Stimulated activated memory B cell treated with anti-CD40 and anti-IgM and Interleukin-4, amounts not matched to agents 10 μg/mL and 1 μg/mL and 100 μg/mL, for 72 hours (primary cell): ENCODE measurements at regions not wholly inside any gene's neighbourhood (a gene's known extent, or its start where the extent isn't known, plus 50 kb on each side); places are given as distances from the start of the nearest gene placed in this dataset.

Source experiments
- ATAC-seq: fragments of 150-1000 bp; cut with Tn5 transposase; 2 replicates; pipeline ENCODE4 v1.10.0; 2021
- H3K27ac Mint-ChIP-seq: one replicate; pipeline ENCODE4 v1.8.0; 2022; ENCODE audit warnings: mild to moderate bottlenecking, mixed read lengths
- H3K27me3 Mint-ChIP-seq: one replicate; pipeline ENCODE4 v1.8.0; 2022; ENCODE audit warnings: mixed read lengths
- H3K36me3 Mint-ChIP-seq: one replicate; pipeline ENCODE4 v1.8.0; 2022; ENCODE audit warnings: mixed read lengths
- H3K4me1 Mint-ChIP-seq: one replicate; pipeline ENCODE4 v1.8.0; 2022; ENCODE audit warnings: mixed read lengths
- H3K4me3 Mint-ChIP-seq: one replicate; pipeline ENCODE4 v1.8.0; 2022; ENCODE audit warnings: mild to moderate bottlenecking, moderate library complexity, mixed read lengths
- H3K9me3 Mint-ChIP-seq: one replicate; pipeline ENCODE4 v1.8.0; 2022; ENCODE audit warnings: mixed read lengths

- Mint-ChIP-seq H3K4me3 (no peak overlapping the region), H3K9me3 (no peaks in the 10 kb centered on the region), H3K4me1 (no peaks in the 10 kb centered on the region), H3K27me3 (peaks cover 15% of the 10 kb centered on the region), H3K27ac (no peak overlapping the region), H3K36me3 (no peaks in the 10 kb centered on the region)
- ATAC-seq: no peak
Measured at GRCh38 chr3:68045976-68046375, 391.6 kb upstream of the SUCLG2 start.

- H3K4me3 Mint-ChIP-seq: no peak overlapping the region
- H3K9me3 Mint-ChIP-seq: no peaks in the 10 kb centered on the region
- no peak for ATAC-seq
- no peaks in the 10 kb centered on the region for H3K4me1 Mint-ChIP-seq
- H3K27ac Mint-ChIP-seq: no peak overlapping the region
- H3K36me3 Mint-ChIP-seq: no peaks in the 10 kb centered on the region
- no peaks in the 10 kb centered on the region for H3K27me3 Mint-ChIP-seq
Measured at GRCh38 chr3:68033867-68034266, 379.5 kb upstream of the SUCLG2 start.

- H3K9me3 Mint-ChIP-seq: no peaks in the 10 kb centered on the region
- ATAC-seq: no peak
- no peak overlapping the region for H3K27ac Mint-ChIP-seq
- no peaks in the 10 kb centered on the region for H3K27me3 Mint-ChIP-seq
- H3K36me3 Mint-ChIP-seq: no peaks in the 10 kb centered on the region
- H3K4me3 Mint-ChIP-seq: no peak overlapping the region
- no peaks in the 10 kb centered on the region for H3K4me1 Mint-ChIP-seq
Measured at GRCh38 chr3:68032209-68032608, 377.8 kb upstream of the SUCLG2 start.

- Mint-ChIP-seq H3K4me3 (no peak overlapping the region), H3K36me3 (no peaks in the 10 kb centered on the region), H3K9me3 (no peaks in the 10 kb centered on the region), H3K27me3 (no peaks in the 10 kb centered on the region), H3K4me1 (no peaks in the 10 kb centered on the region), H3K27ac (no peak overlapping the region)
- ATAC-seq: no peak
Measured at GRCh38 chr3:68025189-68025588, 370.8 kb upstream of the SUCLG2 start.

GRCh38 chr3:68019876-68020275 lies 365.5 kb upstream of the SUCLG2 start:
- no peaks in the 10 kb centered on the region for H3K9me3 Mint-ChIP-seq
- no peak for ATAC-seq
- H3K36me3 Mint-ChIP-seq: no peaks in the 10 kb centered on the region
- no peaks in the 10 kb centered on the region for H3K4me1 Mint-ChIP-seq
- no peak overlapping the region for H3K4me3 Mint-ChIP-seq
- H3K27me3 Mint-ChIP-seq: no peaks in the 10 kb centered on the region
- H3K27ac Mint-ChIP-seq: no peak overlapping the region

GRCh38 chr3:68018275-68018674 lies 363.9 kb upstream of the SUCLG2 start:
- no peak overlapping the region for H3K4me3 Mint-ChIP-seq
- no peaks in the 10 kb centered on the region for H3K4me1 Mint-ChIP-seq
- H3K9me3 Mint-ChIP-seq: no peaks in the 10 kb centered on the region
- H3K27me3 Mint-ChIP-seq: no peaks in the 10 kb centered on the region
- no peak for ATAC-seq
- no peaks in the 10 kb centered on the region for H3K36me3 Mint-ChIP-seq
- no peak overlapping the region for H3K27ac Mint-ChIP-seq

GRCh38 chr3:68017069-68017468 lies 362.7 kb upstream of the SUCLG2 start:
- Mint-ChIP-seq H3K4me3 (no peak overlapping the region), H3K9me3 (no peaks in the 10 kb centered on the region), H3K36me3 (no peaks in the 10 kb centered on the region), H3K4me1 (no peaks in the 10 kb centered on the region), H3K27me3 (no peaks in the 10 kb centered on the region), H3K27ac (no peak overlapping the region)
- no peak for ATAC-seq

- Mint-ChIP-seq H3K27me3 (peaks cover 22% of the 10 kb centered on the region), H3K36me3 (no peaks in the 10 kb centered on the region), H3K27ac (no peak overlapping the region), H3K4me1 (no peaks in the 10 kb centered on the region), H3K4me3 (no peak overlapping the region), H3K9me3 (no peaks in the 10 kb centered on the region)
- ATAC-seq: no peak
Measured at GRCh38 chr3:68009900-68010299, 355.5 kb upstream of the SUCLG2 start.

GRCh38 chr3:68007621-68008226 lies 353.3 kb upstream of the SUCLG2 start:
- Mint-ChIP-seq H3K4me3 (no peak overlapping the region), H3K27ac (no peak overlapping the region), H3K9me3 (no peaks in the 10 kb centered on the region), H3K4me1 (no peaks in the 10 kb centered on the region), H3K27me3 (peaks cover 22% of the 10 kb centered on the region), H3K36me3 (no peaks in the 10 kb centered on the region)
- no peak for ATAC-seq

- H3K4me3 Mint-ChIP-seq: no peak overlapping the region
Measured at GRCh38 chr3:68006646-68007045, 352.2 kb upstream of the SUCLG2 start.

GRCh38 chr3:68004091-68004490 lies 349.7 kb upstream of the SUCLG2 start:
- Mint-ChIP-seq H3K9me3 (peaks cover 3% of the 10 kb centered on the region), H3K27ac (no peak overlapping the region), H3K36me3 (no peaks in the 10 kb centered on the region), H3K4me1 (no peaks in the 10 kb centered on the region), H3K27me3 (peaks cover 22% of the 10 kb centered on the region), H3K4me3 (no peak overlapping the region)
- no peak for ATAC-seq

More at GRCh38 chr3:68006646-68007045, 352.2 kb upstream of the SUCLG2 start:
- H3K27ac Mint-ChIP-seq: no peak overlapping the region
- H3K27me3 Mint-ChIP-seq: peaks cover 22% of the 10 kb centered on the region
- no peaks in the 10 kb centered on the region for H3K9me3 Mint-ChIP-seq
- ATAC-seq: peak; percentile 39
- H3K36me3 Mint-ChIP-seq: no peaks in the 10 kb centered on the region
- H3K4me1 Mint-ChIP-seq: no peaks in the 10 kb centered on the region

- H3K27ac Mint-ChIP-seq: no peak overlapping the region
- no peaks in the 10 kb centered on the region for H3K4me1 Mint-ChIP-seq
- no peak for ATAC-seq
- H3K27me3 Mint-ChIP-seq: no peaks in the 10 kb centered on the region
- H3K36me3 Mint-ChIP-seq: no peaks in the 10 kb centered on the region
- H3K4me3 Mint-ChIP-seq: no peak overlapping the region
- H3K9me3 Mint-ChIP-seq: peaks cover 3% of the 10 kb centered on the region
Measured at GRCh38 chr3:67998281-67998680, 343.9 kb upstream of the SUCLG2 start.

GRCh38 chr3:67995206-67995605 lies 340.8 kb upstream of the SUCLG2 start:
- no peak overlapping the region for H3K4me3 Mint-ChIP-seq
- H3K36me3 Mint-ChIP-seq: no peaks in the 10 kb centered on the region
- H3K27me3 Mint-ChIP-seq: no peaks in the 10 kb centered on the region
- no peaks in the 10 kb centered on the region for H3K9me3 Mint-ChIP-seq
- no peak overlapping the region for H3K27ac Mint-ChIP-seq
- H3K4me1 Mint-ChIP-seq: no peaks in the 10 kb centered on the region
- ATAC-seq: no peak

GRCh38 chr3:67986706-67987105 lies 332.3 kb upstream of the SUCLG2 start:
- Mint-ChIP-seq H3K4me1 (no peaks in the 10 kb centered on the region), H3K27me3 (no peaks in the 10 kb centered on the region), H3K4me3 (no peak overlapping the region), H3K36me3 (no peaks in the 10 kb centered on the region), H3K9me3 (no peaks in the 10 kb centered on the region), H3K27ac (no peak overlapping the region)
- ATAC-seq: no peak

- Mint-ChIP-seq H3K27me3 (no peaks in the 10 kb centered on the region), H3K36me3 (no peaks in the 10 kb centered on the region), H3K4me1 (no peaks in the 10 kb centered on the region), H3K9me3 (no peaks in the 10 kb centered on the region), H3K4me3 (no peak overlapping the region), H3K27ac (no peak overlapping the region)
- ATAC-seq: no peak
Measured at GRCh38 chr3:67983166-67983565, 328.8 kb upstream of the SUCLG2 start.

GRCh38 chr3:67981077-67981476 lies 326.7 kb upstream of the SUCLG2 start:
- H3K4me1 Mint-ChIP-seq: no peaks in the 10 kb centered on the region
- no peak for ATAC-seq
- H3K27me3 Mint-ChIP-seq: no peaks in the 10 kb centered on the region
- H3K9me3 Mint-ChIP-seq: no peaks in the 10 kb centered on the region
- H3K4me3 Mint-ChIP-seq: no peak overlapping the region
- H3K36me3 Mint-ChIP-seq: no peaks in the 10 kb centered on the region
- H3K27ac Mint-ChIP-seq: no peak overlapping the region

GRCh38 chr3:67979342-67979741 lies 324.9 kb upstream of the SUCLG2 start:
- ATAC-seq: no peak
- no peaks in the 10 kb centered on the region for H3K27me3 Mint-ChIP-seq
- no peaks in the 10 kb centered on the region for H3K9me3 Mint-ChIP-seq
- no peaks in the 10 kb centered on the region for H3K4me1 Mint-ChIP-seq
- no peaks in the 10 kb centered on the region for H3K36me3 Mint-ChIP-seq
- no peak overlapping the region for H3K27ac Mint-ChIP-seq
- no peak overlapping the region for H3K4me3 Mint-ChIP-seq
